HepG2 (cell line): ENCODE measurements at regions not wholly inside any gene's neighbourhood (a gene's known extent, or its start where the extent isn't known, plus 50 kb on each side); places are given as distances from the start of the nearest gene placed in this dataset.
A peak's percentile ranks its signal among the peaks of the same experiment; 100 is the strongest.

Source experiments
- ARNT ChIP-seq: fragments of 450-650 bp; IDR thresholded peaks from 2 replicates; pipeline ENCODE4 v1.6.1; 2017
- EED ChIP-seq: sonication (generic); formaldehyde crosslinking; IDR thresholded peaks from 2 replicates; pipeline ENCODE4 v1.5.0; 2020; ENCODE audit warnings: mild to moderate bottlenecking, missing genetic modification reagents
- HNF4A ChIP-seq: sonication (generic); formaldehyde crosslinking; IDR thresholded peaks from 2 replicates; pipeline ENCODE4 v1.4.0; 2020; ENCODE audit warnings: missing genetic modification reagents
- KAT8 ChIP-seq: IDR thresholded peaks from 2 replicates; pipeline ENCODE4 v1.6.1; 2016; ENCODE audit warnings: missing genetic modification reagents, missing compliant biosample characterization
- MXD4 ChIP-seq: IDR thresholded peaks from 2 replicates; pipeline ENCODE4 v1.6.1; 2016; ENCODE audit warnings: mild to moderate bottlenecking, missing biosample characterization, missing genetic modification reagents
- NBN ChIP-seq: fragments of 450-650 bp; conservative IDR thresholded peaks from 2 replicates; pipeline ENCODE4 v1.6.1; 2017
- NFE2L1 ChIP-seq: sonication (generic); formaldehyde crosslinking; IDR thresholded peaks from 2 replicates; pipeline ENCODE4 v1.4.0; 2020; ENCODE audit warnings: missing genetic modification reagents, mild to moderate bottlenecking, borderline replicate concordance
- SMC3 ChIP-seq: IDR thresholded peaks from 2 replicates; pipeline ENCODE4 v1.6.1; 2011; ENCODE audit warnings: low read length, improper control_type of control experiment
- ZNF337 ChIP-seq: sonication (generic); formaldehyde crosslinking; IDR thresholded peaks from 2 replicates; pipeline ENCODE4 v1.5.1; 2020; ENCODE audit warnings: missing genetic modification reagents, low read depth, mild to moderate bottlenecking, borderline replicate concordance
- ZNF451 ChIP-seq: sonication (generic); formaldehyde crosslinking; IDR thresholded peaks from 2 replicates; pipeline ENCODE4 v1.5.0; 2020; ENCODE audit warnings: mild to moderate bottlenecking, missing genetic modification reagents
- TF ChIP-seq, protein P1 (sequence below): sonication (generic); formaldehyde crosslinking; conservative IDR thresholded peaks from 2 replicates; pipeline ENCODE4 v1.8.1; 2023; ENCODE audit warnings: missing genetic modification reagents
- TF ChIP-seq, protein P2 (sequence below): sonication (generic); formaldehyde crosslinking; IDR thresholded peaks from 2 replicates; pipeline ENCODE4 v1.4.0; 2020; ENCODE audit warnings: missing genetic modification reagents
- TF ChIP-seq, protein P3 (sequence below): sonication (generic); formaldehyde crosslinking; conservative IDR thresholded peaks from 2 replicates; pipeline ENCODE4 v1.4.0; 2020; ENCODE audit warnings: missing genetic modification reagents
- TF ChIP-seq, protein P4 (sequence below): sonication (generic); formaldehyde crosslinking; IDR thresholded peaks from 2 replicates; pipeline ENCODE4 v1.5.1; 2020; ENCODE audit warnings: mild to moderate bottlenecking, missing genetic modification reagents, moderate library complexity
- TF ChIP-seq, protein P5 (sequence below): sonication (generic); formaldehyde crosslinking; IDR thresholded peaks from 2 replicates; pipeline ENCODE4 v1.4.0; 2020; ENCODE audit warnings: mild to moderate bottlenecking, low read depth, missing genetic modification reagents
- TF ChIP-seq, protein P6 (sequence below): sonication (generic); formaldehyde crosslinking; IDR thresholded peaks from 2 replicates; pipeline ENCODE4 v1.4.0; 2020; ENCODE audit warnings: mild to moderate bottlenecking, missing genetic modification reagents

DNA sequence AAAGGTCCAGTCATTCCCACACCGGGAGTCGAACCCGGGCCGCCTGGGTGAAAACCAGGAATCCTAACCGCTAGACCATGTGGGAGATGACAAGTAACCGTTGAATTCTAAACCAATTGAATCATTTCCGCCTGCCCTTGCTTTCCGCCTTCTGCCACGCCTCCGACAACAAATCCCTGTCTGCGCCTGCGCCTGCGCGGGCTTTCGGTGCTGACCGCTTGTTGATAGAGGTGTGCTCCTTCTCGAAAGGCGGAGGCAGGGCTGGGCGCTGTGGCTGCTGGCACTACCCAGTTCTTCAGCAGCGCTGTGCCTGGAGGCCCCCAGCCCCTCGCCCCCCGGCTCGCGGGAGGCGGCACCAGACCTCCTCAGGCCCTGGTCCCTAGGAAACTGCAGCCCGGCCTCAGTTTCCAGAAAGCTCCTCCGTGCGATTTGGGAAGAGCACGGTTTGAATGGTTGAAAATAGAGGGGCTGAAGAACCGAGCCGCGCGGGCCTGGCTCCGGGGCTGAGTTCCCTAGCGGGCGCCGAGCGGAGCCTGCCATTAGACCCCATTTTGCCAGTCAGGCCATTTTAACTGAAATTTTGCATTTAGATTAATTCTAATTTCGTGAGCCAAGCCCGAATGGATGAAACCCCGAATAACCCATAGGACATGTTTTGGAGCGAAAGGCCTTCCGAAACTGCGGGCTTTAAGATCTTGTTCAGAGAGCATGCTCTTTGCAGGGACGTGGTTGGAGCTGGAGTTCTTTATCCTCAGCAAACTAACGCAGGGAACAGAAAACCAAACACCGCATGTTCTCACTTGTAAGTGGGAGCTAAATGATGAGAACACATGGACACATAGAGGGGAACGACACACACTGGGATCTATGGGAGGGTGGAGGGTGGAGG lies 219.3 kb upstream of the ATP10A start (continued):
- TF ChIP-seq, protein P1, sequence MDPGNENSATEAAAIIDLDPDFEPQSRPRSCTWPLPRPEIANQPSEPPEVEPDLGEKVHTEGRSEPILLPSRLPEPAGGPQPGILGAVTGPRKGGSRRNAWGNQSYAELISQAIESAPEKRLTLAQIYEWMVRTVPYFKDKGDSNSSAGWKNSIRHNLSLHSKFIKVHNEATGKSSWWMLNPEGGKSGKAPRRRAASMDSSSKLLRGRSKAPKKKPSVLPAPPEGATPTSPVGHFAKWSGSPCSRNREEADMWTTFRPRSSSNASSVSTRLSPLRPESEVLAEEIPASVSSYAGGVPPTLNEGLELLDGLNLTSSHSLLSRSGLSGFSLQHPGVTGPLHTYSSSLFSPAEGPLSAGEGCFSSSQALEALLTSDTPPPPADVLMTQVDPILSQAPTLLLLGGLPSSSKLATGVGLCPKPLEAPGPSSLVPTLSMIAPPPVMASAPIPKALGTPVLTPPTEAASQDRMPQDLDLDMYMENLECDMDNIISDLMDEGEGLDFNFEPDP = no peak
- no peak for TF ChIP-seq NBN
- peak; percentile 73 for TF ChIP-seq KAT8
- TF ChIP-seq, protein P2, sequence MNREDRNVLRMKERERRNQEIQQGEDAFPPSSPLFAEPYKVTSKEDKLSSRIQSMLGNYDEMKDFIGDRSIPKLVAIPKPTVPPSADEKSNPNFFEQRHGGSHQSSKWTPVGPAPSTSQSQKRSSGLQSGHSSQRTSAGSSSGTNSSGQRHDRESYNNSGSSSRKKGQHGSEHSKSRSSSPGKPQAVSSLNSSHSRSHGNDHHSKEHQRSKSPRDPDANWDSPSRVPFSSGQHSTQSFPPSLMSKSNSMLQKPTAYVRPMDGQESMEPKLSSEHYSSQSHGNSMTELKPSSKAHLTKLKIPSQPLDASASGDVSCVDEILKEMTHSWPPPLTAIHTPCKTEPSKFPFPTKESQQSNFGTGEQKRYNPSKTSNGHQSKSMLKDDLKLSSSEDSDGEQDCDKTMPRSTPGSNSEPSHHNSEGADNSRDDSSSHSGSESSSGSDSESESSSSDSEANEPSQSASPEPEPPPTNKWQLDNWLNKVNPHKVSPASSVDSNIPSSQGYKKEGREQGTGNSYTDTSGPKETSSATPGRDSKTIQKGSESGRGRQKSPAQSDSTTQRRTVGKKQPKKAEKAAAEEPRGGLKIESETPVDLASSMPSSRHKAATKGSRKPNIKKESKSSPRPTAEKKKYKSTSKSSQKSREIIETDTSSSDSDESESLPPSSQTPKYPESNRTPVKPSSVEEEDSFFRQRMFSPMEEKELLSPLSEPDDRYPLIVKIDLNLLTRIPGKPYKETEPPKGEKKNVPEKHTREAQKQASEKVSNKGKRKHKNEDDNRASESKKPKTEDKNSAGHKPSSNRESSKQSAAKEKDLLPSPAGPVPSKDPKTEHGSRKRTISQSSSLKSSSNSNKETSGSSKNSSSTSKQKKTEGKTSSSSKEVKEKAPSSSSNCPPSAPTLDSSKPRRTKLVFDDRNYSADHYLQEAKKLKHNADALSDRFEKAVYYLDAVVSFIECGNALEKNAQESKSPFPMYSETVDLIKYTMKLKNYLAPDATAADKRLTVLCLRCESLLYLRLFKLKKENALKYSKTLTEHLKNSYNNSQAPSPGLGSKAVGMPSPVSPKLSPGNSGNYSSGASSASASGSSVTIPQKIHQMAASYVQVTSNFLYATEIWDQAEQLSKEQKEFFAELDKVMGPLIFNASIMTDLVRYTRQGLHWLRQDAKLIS (CRISPR knock-in tag) = no peak
- TF ChIP-seq SMC3 = no peak
- TF ChIP-seq ZNF451 (CRISPR knock-in tag) = no peak
- TF ChIP-seq ARNT = no peak
- TF ChIP-seq, protein P3, sequence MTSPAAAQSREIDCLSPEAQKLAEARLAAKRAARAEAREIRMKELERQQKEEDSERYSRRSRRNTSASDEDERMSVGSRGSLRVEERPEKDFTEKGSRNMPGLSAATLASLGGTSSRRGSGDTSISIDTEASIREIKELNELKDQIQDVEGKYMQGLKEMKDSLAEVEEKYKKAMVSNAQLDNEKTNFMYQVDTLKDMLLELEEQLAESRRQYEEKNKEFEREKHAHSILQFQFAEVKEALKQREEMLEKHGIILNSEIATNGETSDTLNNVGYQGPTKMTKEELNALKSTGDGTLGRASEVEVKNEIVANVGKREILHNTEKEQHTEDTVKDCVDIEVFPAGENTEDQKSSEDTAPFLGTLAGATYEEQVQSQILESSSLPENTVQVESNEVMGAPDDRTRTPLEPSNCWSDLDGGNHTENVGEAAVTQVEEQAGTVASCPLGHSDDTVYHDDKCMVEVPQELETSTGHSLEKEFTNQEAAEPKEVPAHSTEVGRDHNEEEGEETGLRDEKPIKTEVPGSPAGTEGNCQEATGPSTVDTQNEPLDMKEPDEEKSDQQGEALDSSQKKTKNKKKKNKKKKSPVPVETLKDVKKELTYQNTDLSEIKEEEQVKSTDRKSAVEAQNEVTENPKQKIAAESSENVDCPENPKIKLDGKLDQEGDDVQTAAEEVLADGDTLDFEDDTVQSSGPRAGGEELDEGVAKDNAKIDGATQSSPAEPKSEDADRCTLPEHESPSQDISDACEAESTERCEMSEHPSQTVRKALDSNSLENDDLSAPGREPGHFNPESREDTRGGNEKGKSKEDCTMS (CRISPR knock-in tag) = no peak
- TF ChIP-seq NFE2L1 (CRISPR knock-in tag) = no peak
- no peak for TF ChIP-seq HNF4A (CRISPR knock-in tag)
- TF ChIP-seq MXD4 = peak; percentile 74; the same call in 1 of the 2 replicates
- TF ChIP-seq, protein P4, sequence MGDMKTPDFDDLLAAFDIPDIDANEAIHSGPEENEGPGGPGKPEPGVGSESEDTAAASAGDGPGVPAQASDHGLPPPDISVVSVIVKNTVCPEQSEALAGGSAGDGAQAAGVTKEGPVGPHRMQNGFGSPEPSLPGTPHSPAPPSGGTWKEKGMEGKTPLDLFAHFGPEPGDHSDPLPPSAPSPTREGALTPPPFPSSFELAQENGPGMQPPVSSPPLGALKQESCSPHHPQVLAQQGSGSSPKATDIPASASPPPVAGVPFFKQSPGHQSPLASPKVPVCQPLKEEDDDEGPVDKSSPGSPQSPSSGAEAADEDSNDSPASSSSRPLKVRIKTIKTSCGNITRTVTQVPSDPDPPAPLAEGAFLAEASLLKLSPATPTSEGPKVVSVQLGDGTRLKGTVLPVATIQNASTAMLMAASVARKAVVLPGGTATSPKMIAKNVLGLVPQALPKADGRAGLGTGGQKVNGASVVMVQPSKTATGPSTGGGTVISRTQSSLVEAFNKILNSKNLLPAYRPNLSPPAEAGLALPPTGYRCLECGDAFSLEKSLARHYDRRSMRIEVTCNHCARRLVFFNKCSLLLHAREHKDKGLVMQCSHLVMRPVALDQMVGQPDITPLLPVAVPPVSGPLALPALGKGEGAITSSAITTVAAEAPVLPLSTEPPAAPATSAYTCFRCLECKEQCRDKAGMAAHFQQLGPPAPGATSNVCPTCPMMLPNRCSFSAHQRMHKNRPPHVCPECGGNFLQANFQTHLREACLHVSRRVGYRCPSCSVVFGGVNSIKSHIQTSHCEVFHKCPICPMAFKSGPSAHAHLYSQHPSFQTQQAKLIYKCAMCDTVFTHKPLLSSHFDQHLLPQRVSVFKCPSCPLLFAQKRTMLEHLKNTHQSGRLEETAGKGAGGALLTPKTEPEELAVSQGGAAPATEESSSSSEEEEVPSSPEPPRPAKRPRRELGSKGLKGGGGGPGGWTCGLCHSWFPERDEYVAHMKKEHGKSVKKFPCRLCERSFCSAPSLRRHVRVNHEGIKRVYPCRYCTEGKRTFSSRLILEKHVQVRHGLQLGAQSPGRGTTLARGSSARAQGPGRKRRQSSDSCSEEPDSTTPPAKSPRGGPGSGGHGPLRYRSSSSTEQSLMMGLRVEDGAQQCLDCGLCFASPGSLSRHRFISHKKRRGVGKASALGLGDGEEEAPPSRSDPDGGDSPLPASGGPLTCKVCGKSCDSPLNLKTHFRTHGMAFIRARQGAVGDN (CRISPR knock-in tag) = peak; percentile 92
- TF ChIP-seq ZNF337 (CRISPR knock-in tag) = 0 out of 2 replicates have a peak, but pooled peaks have one; percentile 31
- no peak for TF ChIP-seq EED
- TF ChIP-seq, protein P5, sequence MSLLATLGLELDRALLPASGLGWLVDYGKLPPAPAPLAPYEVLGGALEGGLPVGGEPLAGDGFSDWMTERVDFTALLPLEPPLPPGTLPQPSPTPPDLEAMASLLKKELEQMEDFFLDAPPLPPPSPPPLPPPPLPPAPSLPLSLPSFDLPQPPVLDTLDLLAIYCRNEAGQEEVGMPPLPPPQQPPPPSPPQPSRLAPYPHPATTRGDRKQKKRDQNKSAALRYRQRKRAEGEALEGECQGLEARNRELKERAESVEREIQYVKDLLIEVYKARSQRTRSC = 0 out of 2 replicates have a peak, but pooled peaks have one; percentile 47
- TF ChIP-seq, protein P6, sequence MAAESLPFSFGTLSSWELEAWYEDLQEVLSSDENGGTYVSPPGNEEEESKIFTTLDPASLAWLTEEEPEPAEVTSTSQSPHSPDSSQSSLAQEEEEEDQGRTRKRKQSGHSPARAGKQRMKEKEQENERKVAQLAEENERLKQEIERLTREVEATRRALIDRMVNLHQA = no peak
